SU-DHL-6 (cell line): ENCODE measurements at regions not wholly inside any gene's neighbourhood (a gene's known extent, or its start where the extent isn't known, plus 50 kb on each side); places are given as distances from the start of the nearest gene placed in this dataset.

Source experiments
- H2AFZ ChIP-seq: fragments of 200-600 bp; sonication (generic); 2 replicates; pipeline ENCODE4 v1.6.1; 2014; ENCODE audit warnings: low read depth, mild to moderate bottlenecking, moderate library complexity, mixed read lengths, antibody characterized with exemption, low read length; ENCODE audit not compliant: severe bottlenecking
- H3F3A ChIP-seq: fragments of 200-600 bp; shearing (Covaris generic); 2 replicates; pipeline ENCODE4 v1.6.0; 2016; ENCODE audit warnings: antibody characterized with exemption, mild to moderate bottlenecking; ENCODE audit not compliant: insufficient read depth
- H3K27ac ChIP-seq: fragments of 200-600 bp; sonication (generic); 2 replicates; pipeline ENCODE4 v1.5.1; 2016; ENCODE audit warnings: low read depth, mild to moderate bottlenecking, low read length, moderate library complexity, mixed read lengths
- H3K27me3 ChIP-seq: fragments of 200-600 bp; sonication (generic), shearing (Covaris generic); 2 replicates; pipeline ENCODE4 v1.6.0; 2014; ENCODE audit warnings: mild to moderate bottlenecking, low read length
- H3K36me3 ChIP-seq: fragments of 200-600 bp; sonication (generic); 2 replicates; pipeline ENCODE4 v1.6.1; 2014; ENCODE audit warnings: mild to moderate bottlenecking, low read length, mixed read lengths
- H3K4me2 ChIP-seq: fragments of 300-600, 200-600 bp; shearing (Covaris generic), sonication (generic); 2 replicates; pipeline ENCODE4 v1.6.0; 2014; ENCODE audit warnings: low read length, low read depth, mild to moderate bottlenecking; ENCODE audit not compliant: poor library complexity, severe bottlenecking
- H3K4me3 ChIP-seq: fragments of 200-600 bp; sonication (generic); 2 replicates; pipeline ENCODE4 v1.5.1; 2014; ENCODE audit warnings: antibody characterized with exemption, low read length, mild to moderate bottlenecking, mixed read lengths; ENCODE audit not compliant: insufficient read depth, poor library complexity, severe bottlenecking
- H3K79me2 ChIP-seq: fragments of 200-600 bp; sonication (generic); 2 replicates; pipeline ENCODE4 v1.6.1; 2014; ENCODE audit warnings: mild to moderate bottlenecking, low read length, moderate library complexity; ENCODE audit not compliant: insufficient read depth
- H3K9ac ChIP-seq: fragments of 200-600 bp; sonication (generic); 2 replicates; pipeline ENCODE4 v1.7.0; 2014; ENCODE audit warnings: mild to moderate bottlenecking, low read length
- H3K9me2 ChIP-seq: fragments of 200-600 bp; sonication (generic); replicated peaks from 2 replicates; pipeline ENCODE4 v1.6.1; 2014; ENCODE audit warnings: low read length; ENCODE audit not compliant: insufficient read depth
- H3K9me3 ChIP-seq: fragments of 200-600 bp; sonication (generic); 2 replicates; pipeline ENCODE4 v1.6.1; 2014; ENCODE audit warnings: low read length, mixed read lengths; ENCODE audit not compliant: insufficient read depth
- H4K20me1 ChIP-seq: fragments of 200-600 bp; sonication (generic); 2 replicates; pipeline ENCODE4 v1.6.1; 2014; ENCODE audit warnings: low read depth, mild to moderate bottlenecking, antibody characterized with exemption, low read length, moderate library complexity, mixed read lengths
- EZH2phosphoT487 ChIP-seq: fragments of 200-600 bp; sonication (generic), shearing (Covaris generic); conservative IDR thresholded peaks from 2 replicates; pipeline ENCODE4 v1.6.1; 2018; ENCODE audit warnings: mild to moderate bottlenecking, antibody characterized with exemption, low read length, moderate library complexity, mixed read lengths
- TF ChIP-seq, protein P1 (sequence below): fragments of 200-600 bp; sonication (generic); IDR thresholded peaks from one replicate; pipeline ENCODE4 v1.5.1; 2017; ENCODE audit warnings: antibody characterized with exemption, mild to moderate bottlenecking, low read length, moderate library complexity; ENCODE audit not compliant: insufficient read depth, poor library complexity, severe bottlenecking

DNA sequence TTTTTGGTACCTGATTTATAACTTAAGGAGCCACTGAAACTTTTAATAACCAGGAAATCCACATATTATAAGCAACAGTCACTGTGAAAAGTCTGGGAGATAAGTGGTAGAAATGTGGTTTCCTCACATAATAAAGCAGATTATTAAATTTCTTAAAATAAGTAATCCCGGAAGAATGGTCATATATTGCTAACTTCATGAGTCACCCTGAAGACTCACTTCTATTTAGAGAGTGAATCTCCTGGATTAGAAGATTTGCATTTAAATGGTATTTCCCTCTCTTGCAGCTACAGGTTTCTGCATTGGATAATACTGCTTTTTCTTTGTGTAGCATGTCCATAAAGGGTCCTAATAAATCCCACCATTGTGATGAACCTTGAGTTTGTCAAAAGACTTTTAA lies 1286.8 kb upstream of the CDH8 start:
- Histone ChIP-seq H3K9me2 (no peaks in the 10 kb centered on the region), H3K79me2 (no peaks in the 10 kb centered on the region), H3F3A (no peaks in the 10 kb centered on the region), H3K9ac (no peak overlapping the region), H3K4me3 (no peak overlapping the region), H2AFZ (no peak overlapping the region), H3K4me2 (no peak overlapping the region), H3K9me3 (no peaks in the 10 kb centered on the region), H3K27ac (no peak overlapping the region), H4K20me1 (no peaks in the 10 kb centered on the region), H3K36me3 (no peaks in the 10 kb centered on the region), H3K27me3 (no peaks in the 10 kb centered on the region)
- no peak for TF ChIP-seq EZH2phosphoT487
- TF ChIP-seq, protein P1, sequence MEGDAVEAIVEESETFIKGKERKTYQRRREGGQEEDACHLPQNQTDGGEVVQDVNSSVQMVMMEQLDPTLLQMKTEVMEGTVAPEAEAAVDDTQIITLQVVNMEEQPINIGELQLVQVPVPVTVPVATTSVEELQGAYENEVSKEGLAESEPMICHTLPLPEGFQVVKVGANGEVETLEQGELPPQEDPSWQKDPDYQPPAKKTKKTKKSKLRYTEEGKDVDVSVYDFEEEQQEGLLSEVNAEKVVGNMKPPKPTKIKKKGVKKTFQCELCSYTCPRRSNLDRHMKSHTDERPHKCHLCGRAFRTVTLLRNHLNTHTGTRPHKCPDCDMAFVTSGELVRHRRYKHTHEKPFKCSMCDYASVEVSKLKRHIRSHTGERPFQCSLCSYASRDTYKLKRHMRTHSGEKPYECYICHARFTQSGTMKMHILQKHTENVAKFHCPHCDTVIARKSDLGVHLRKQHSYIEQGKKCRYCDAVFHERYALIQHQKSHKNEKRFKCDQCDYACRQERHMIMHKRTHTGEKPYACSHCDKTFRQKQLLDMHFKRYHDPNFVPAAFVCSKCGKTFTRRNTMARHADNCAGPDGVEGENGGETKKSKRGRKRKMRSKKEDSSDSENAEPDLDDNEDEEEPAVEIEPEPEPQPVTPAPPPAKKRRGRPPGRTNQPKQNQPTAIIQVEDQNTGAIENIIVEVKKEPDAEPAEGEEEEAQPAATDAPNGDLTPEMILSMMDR: no peak

DNA sequence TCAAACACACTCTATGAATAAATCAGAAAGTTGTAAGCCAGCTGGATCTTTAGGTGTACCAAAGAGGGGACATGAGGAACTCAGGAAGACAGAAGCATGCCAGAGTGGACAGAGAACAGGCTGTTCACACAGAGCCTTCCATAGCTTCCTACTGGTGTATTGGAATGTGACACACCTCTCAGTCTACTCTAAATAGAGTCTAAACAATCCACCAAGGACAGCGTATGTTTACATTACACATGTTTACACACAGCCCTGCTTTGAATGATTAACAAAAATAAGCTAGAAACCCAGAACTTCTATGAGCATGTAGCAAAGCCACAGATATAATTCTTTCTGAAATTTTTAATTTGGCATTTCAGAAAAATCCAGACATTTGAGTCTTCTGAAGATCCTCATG lies 1279.0 kb upstream of the CDH8 start:
- Histone ChIP-seq H3F3A (no peaks in the 10 kb centered on the region), H3K27me3 (no peaks in the 10 kb centered on the region), H3K9ac (no peak overlapping the region), H3K36me3 (no peaks in the 10 kb centered on the region), H2AFZ (no peak overlapping the region), H3K27ac (no peak overlapping the region), H3K9me2 (no peaks in the 10 kb centered on the region), H3K4me2 (no peak overlapping the region), H4K20me1 (no peaks in the 10 kb centered on the region), H3K4me3 (no peak overlapping the region), H3K9me3 (no peaks in the 10 kb centered on the region), H3K79me2 (no peaks in the 10 kb centered on the region)
- no peak for TF ChIP-seq EZH2phosphoT487
- TF ChIP-seq, protein P1: no peak

- Histone ChIP-seq H3K4me3 (no peak overlapping the region), H3K9ac (no peak overlapping the region), H3K79me2 (no peaks in the 10 kb centered on the region), H2AFZ (no peak overlapping the region), H3F3A (no peaks in the 10 kb centered on the region), H4K20me1 (no peaks in the 10 kb centered on the region), H3K4me2 (no peak overlapping the region), H3K27ac (no peak overlapping the region), H3K36me3 (no peaks in the 10 kb centered on the region), H3K9me2 (no peaks in the 10 kb centered on the region), H3K27me3 (no peaks in the 10 kb centered on the region), H3K9me3 (no peaks in the 10 kb centered on the region)
- no peak for TF ChIP-seq EZH2phosphoT487
- TF ChIP-seq, protein P1: no peak
Observed at GRCh38 chr16:63312346-63312745, 1276.1 kb upstream of the CDH8 start.
